NCI-H82 (cell line): ENCODE measurements at regions not wholly inside any gene's neighbourhood (a gene's known extent, or its start where the extent isn't known, plus 50 kb on each side); places are given as distances from the start of the nearest gene placed in this dataset.

Experiments used
- DNase-seq: peaks from one replicate; lab custom pipeline; 2025; lab: John Stamatoyannopoulos, UW

DNA sequence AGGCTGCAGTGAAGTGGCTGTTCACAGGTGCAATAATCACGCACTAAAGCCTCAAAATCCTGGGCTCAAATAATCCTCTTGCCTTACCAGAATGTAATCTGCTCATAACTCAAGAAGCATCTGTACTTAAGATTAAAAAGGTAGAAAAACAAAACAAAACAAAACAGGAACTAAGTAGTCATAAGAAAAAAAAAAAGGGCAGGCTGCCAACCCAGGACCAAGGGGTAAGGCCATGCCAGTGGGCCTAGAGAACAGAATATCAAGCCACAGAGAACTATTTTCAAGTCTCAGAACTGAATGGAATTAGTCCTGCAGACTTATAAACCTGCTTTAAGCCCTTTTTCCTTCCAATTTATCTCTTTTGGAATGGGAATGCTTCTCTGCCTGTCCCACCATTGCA, 64.8 kb upstream of the TBC1D3K start:
- DNase-seq, result peak; percentile 84

GRCh38 chr17:37858391-37858790, 65.8 kb upstream of the TBC1D3K start:
- peak; percentile 30 for DNase-seq

GRCh38 chr17:37856245-37856644, 68.0 kb upstream of the TBC1D3K start:
- DNase-seq, result no peak

- no peak for DNase-seq
Observed at GRCh38 chr17:37849617-37849972, 74.6 kb upstream of the TBC1D3K start.

DNA sequence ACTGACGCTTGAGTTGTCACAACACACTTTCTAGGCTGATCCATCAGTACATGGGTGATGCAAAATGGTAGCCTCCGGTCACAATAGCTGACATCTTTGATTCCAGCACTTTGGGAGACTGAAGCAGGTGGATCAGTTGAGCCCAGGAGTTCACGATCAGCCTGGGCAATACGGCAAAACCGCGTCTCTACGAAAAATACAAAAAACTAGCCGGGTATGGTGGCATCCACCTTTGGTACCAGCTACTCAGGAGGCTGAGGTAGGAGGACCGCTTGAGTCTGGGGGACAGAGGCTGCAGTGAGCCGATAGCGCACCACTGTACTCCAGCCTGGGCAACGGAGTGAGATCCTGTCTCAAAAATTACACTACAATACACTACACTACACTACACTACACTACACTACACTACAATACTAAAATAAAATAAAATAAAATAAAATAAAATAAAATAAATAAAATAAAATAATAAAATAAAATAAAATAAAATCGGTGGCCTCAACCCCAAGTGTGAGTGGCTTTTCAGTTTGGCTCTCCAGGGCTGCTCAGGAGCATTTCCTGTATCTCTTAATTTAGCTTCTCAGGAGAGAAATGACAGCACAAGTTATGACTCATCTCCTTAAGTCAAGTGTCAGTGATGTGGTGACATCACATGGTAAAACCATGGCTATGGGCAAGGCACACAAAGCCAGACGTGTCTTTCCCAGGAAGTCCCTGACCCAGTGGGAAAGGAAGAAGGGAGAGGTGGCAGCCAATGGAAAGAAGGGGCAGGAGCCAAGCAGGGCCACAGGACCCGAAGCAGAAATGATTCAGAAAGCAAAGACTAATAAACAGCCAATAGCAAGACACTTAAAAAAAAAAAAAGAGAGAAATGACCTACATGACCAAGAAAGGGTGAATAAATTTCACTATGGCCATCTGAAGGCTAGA, 75.3 kb upstream of the TBC1D3K start:
- DNase-seq, result peak; percentile 32

GRCh38 chr17:37847811-37848331, 76.3 kb upstream of the TBC1D3K start:
- no peak for DNase-seq

DNA sequence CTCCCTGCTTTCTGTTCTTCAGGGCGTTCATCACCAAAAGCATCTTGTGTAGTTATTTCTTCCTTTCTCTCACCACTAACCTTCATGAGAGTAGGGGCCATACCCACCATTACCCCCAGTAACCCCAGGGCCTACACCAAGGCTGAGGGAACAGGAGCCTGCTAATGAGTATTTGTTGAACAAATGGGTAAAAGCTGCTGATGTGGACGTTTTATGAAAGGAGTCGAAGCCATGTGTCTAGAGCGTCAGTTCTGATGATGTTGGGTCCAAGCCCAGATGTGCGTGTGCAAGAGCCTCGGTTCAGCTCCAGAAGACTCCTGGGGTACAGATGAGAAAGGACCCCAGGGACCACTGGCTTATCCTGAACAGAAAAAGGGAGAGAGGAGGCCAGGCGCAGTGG, 77.1 kb upstream of the TBC1D3K start:
- DNase-seq, result no peak

- DNase-seq, result no peak
Observed at GRCh38 chr17:37844977-37845293, 79.3 kb upstream of the TBC1D3K start.

DNA sequence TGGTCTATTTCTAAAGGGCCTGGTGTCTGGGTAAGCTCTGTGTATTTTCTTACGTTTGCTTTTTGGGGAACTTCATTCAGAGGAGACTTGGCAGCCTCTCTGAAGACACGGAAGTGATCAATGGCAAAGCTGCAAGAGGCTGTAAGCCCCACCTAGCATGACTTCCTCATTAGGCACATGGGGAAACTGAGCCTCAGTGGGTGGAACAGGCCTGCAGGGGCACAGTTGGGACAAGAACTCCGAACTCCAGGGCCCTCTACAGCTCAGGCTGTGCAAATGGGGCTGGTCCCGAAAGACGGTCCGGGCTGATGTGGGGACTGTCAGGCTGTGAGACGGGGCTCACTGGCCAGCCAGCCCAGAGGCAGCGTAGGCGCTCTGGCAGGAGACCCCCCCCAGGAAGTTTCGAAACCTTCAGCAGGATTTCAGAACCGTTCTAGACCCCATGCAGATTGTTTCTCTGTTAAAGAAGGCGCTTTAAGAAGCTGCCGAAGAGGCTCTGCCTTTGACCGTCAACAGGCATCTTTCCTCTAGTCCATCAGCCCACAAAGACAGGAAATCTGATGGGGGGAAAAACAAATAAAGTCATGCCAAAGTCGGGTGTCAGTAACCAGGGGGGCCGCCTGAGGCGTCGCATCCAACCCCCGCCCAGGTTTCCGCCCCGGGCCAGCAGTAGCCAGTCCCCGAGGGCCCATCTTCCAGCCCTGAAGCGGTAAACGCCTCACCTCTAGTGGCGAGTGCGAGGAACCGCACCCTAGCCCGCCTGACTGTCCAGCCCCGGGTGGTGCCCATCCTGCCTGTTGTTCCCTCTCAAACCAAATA, 79.8 kb upstream of the TBC1D3K start:
- DNase-seq, result peak; percentile 44

DNA sequence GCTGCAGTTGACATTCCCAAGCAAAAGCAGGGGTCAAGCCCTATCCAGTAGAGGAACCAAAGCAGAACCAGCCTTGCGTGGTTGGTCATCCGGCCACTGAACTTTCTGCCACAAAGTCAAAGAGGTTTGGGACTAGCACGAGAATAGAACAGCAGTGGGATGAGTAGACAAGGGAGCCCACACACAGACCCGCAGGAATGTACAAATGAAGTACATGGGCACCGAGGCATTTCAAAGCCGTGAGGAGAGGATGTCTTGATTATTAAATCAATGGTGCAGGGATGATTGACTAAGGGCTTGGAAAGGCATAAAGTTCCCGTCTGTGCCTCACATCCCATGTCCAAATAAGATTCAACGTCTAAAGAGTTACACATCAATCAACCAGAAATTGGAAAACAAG, 81.8 kb upstream of the TBC1D3K start:
- no peak for DNase-seq

- DNase-seq, result no peak
Observed at GRCh38 chr17:37841232-37841631, 83.0 kb upstream of the TBC1D3K start.

- no peak for DNase-seq
Observed at GRCh38 chr17:37840576-37840975, 83.6 kb upstream of the TBC1D3K start.

- DNase-seq, result no peak
Observed at GRCh38 chr17:37839196-37839978, 84.8 kb upstream of the TBC1D3K start.

DNA sequence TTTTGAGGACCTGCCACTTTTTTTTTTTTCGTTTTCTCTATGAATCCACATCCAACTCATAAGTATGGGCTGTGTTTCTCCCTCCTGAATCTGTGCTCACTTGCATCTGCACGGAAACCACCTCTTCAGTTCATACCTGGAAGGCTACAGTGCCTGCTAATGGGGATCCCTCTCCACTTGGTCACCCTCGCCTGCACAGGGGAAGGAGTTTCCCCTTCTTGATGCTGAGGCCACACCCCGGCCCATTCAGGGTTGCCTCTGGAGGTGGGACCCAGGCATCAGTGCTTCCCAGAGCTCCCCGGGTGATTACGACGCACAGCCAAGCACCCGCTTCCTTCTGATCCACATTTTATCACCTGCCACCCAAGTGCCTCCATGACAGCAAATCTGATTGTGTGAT, 85.9 kb upstream of the TBC1D3K start:
- no peak for DNase-seq

DNA sequence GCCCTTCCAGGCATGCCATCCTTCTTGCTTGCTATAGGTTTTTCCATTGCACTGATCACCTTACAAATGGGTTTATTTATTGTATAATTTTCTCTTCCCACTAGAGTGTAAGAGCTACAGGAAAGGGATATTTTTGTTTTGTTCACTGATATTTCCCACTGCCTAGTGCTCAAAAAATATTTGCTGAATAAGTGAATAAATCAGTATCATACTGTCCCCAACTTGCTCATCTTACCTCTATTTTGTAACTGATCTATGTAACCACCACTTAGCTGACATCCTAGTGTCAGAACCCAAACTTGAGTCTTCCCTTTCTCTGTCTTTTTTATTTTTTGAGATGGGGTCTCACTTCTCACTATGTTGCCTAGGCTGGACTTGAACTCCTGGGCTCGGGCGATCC, 87.6 kb upstream of the TBC1D3K start:
- DNase-seq, result no peak

DNA sequence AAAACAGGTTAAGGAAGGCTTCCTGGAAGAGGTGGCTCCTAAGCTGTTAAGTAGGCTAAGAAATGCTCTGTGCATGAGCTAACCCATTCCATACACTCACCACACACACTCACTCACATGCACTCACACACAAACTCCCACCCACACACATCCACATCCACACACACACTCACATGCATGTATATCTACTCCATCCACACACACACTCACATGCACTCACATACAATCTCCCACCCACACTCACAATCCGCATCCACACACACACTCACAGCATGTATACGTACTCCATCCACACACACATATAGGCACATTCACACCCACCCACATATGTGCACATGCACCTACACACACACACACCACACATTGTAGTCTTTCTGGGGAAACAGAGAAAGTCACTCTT, 89.3 kb upstream of the HNF1B start:
- DNase-seq, result no peak

GRCh38 chr17:37833237-37833859, 88.5 kb upstream of the HNF1B start:
- DNase-seq, result peak; percentile 26

DNA sequence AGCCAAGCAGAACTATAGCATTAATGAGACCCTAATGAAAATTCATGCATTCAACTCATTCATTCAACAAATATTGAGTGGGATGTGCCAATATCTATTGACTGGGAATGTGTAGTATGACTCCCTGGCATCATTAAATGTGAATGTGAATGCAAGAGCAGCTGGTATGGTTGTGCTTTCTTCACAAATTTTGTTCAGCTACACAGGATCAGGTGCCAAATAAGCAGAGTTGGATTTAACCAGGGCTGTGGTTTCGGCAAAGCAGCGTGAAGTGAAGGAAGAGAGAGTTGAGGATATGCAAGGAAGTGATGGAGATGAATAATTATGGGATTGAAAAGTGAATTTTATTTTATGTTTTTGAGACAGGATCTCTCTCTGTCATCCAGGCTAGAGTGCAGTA, 87.1 kb upstream of the HNF1B start:
- DNase-seq, result no peak

DNA sequence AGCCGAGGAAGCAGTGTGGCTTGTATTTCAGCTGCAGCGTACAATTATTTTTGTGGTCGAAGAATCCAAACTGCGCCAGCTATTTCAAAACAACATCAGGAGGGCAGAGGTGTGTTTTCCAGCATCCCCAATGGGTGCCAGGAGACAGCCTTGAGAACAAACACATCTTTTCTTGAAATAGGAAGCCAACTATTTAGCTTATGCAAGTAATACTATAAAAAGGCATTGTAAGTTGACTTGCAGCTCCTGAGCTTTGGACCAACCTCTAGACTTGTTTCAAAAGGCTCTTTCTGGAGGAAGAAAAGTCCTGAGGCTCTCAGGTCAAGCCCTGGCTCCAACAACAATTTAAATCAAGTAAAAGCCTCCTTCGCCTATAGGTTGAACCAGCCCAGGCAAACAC, 86.6 kb upstream of the HNF1B start:
- DNase-seq, result no peak

GRCh38 chr17:37830151-37830993, 85.5 kb upstream of the HNF1B start:
- DNase-seq, result no peak

GRCh38 chr17:37829592-37830123, 84.8 kb upstream of the HNF1B start:
- DNase-seq, result peak; percentile 53
